Suprapubic skin (tissue), 4 donors: ENCODE measurements at regions not wholly inside any gene's neighbourhood (a gene's known extent, or its start where the extent isn't known, plus 50 kb on each side); places are given as distances from the start of the nearest gene placed in this dataset.

Experiments used
- DNase-seq, 2 donors: peaks; one replicate each; pipeline ENCODE4 v3.0.0-alpha.2; 2019; ENCODE audit warnings: low spot score in 2 of 2
- H3K27ac ChIP-seq: fragments of 200-600 bp; sonication (generic); one replicate; pipeline ENCODE4 v1.5.1; 2019
- H3K27me3 ChIP-seq: fragments of 200-600 bp; sonication (generic); one replicate; pipeline ENCODE4 v1.5.1; 2019
- H3K36me3 ChIP-seq: fragments of 200-600 bp; sonication (generic); one replicate; pipeline ENCODE4 v1.5.1; 2019
- H3K4me1 ChIP-seq: fragments of 200-600 bp; sonication (generic); one replicate; pipeline ENCODE4 v1.5.1; 2019
- H3K4me3 ChIP-seq: fragments of 200-600 bp; sonication (generic); one replicate; pipeline ENCODE4 v1.5.1; 2019; ENCODE audit warnings: mild to moderate bottlenecking
- H3K9me3 ChIP-seq: fragments of 200-600 bp; sonication (generic); one replicate; pipeline ENCODE4 v1.5.1; 2019
- CTCF ChIP-seq, 2 donors: fragments of 200-600 bp in 1 of 2; fragments of 450-650 bp in 1 of 2; sonication (generic) in 1 of 2; IDR thresholded peaks; one replicate each; pipeline ENCODE4 v1.5.1; 2016 to 2019; ENCODE audit warnings: antibody characterized with exemption in 2 of 2, mild to moderate bottlenecking in 1 of 2, moderate library complexity in 1 of 2
- EP300 ChIP-seq: sonication (generic); formaldehyde crosslinking; IDR thresholded peaks from one replicate; pipeline ENCODE4 v1.6.1; 2017; ENCODE audit warnings: antibody characterized with exemption
- POLR2A ChIP-seq, 2 donors: fragments of 450-650 bp; IDR thresholded peaks; one replicate each; pipeline ENCODE4 v1.6.1; 2017; ENCODE audit warnings: antibody characterized with exemption in 2 of 2, mild to moderate bottlenecking in 2 of 2, moderate library complexity in 2 of 2
- POLR2AphosphoS5 ChIP-seq, 3 donors: sonication (generic); formaldehyde crosslinking; IDR thresholded peaks; one replicate each; pipeline ENCODE4 v1.6.1; 2017; ENCODE audit warnings: antibody characterized with exemption in 3 of 3
- WGBS: methylation state at CpG from one replicate; pipeline ENCODE4 v1.1.5; 2018; 5-methylcytosine and 5-hydroxymethylcytosine counted together

- H3K27me3 ChIP-seq = peaks cover 4% of the 10 kb centered on the region
- no peaks in the 10 kb centered on the region for H3K4me1 ChIP-seq
- 77% methylated on average over 5 of the region's 5 CpGs for WGBS
- H3K27ac ChIP-seq = no peak overlapping the region
- H3K36me3 ChIP-seq = no peaks in the 10 kb centered on the region
- H3K9me3 ChIP-seq = no peaks in the 10 kb centered on the region
- no peak for DNase-seq
- no peak overlapping the region for H3K4me3 ChIP-seq
- TF ChIP-seq EP300 = no peak
- TF ChIP-seq CTCF (IDR thresholded peaks at IDR 0.05) = no peak
- no peak for TF ChIP-seq POLR2A (IDR thresholded peaks at IDR 0.05)
- TF ChIP-seq POLR2AphosphoS5 (IDR thresholded peaks at IDR 0.05) = no peak
These were observed 147.1 kb downstream of the WDR11 start for GRCh38 chr10:120998251-120998650.

GRCh38 chr10:120998782-120999285 is 147.7 kb downstream of the WDR11 start:
- no peak for TF ChIP-seq EP300
- TF ChIP-seq POLR2AphosphoS5 (IDR thresholded peaks at IDR 0.05) = no peak
- no peak for TF ChIP-seq CTCF (IDR thresholded peaks at IDR 0.05)
- no peak for TF ChIP-seq POLR2A (IDR thresholded peaks at IDR 0.05)
- no peak overlapping the region for H3K27ac ChIP-seq
- H3K9me3 ChIP-seq = no peaks in the 10 kb centered on the region
- peaks cover 4% of the 10 kb centered on the region for H3K27me3 ChIP-seq
- DNase-seq = no peak
- no peaks in the 10 kb centered on the region for H3K4me1 ChIP-seq
- no peak overlapping the region for H3K4me3 ChIP-seq
- no peaks in the 10 kb centered on the region for H3K36me3 ChIP-seq
- WGBS = 94% methylated on average over 5 of the region's 6 CpGs

GRCh38 chr10:120999868-121000267 is 148.7 kb downstream of the WDR11 start:
- Histone ChIP-seq H3K36me3 (no peaks in the 10 kb centered on the region), H3K4me1 (no peaks in the 10 kb centered on the region), H3K4me3 (no peak overlapping the region), H3K27me3 (peaks cover 4% of the 10 kb centered on the region), H3K27ac (no peak overlapping the region), H3K9me3 (no peaks in the 10 kb centered on the region)
- DNase-seq = no peak
- WGBS = 81% methylated on average over 6 of the region's 6 CpGs
- TF ChIP-seq POLR2AphosphoS5 (IDR thresholded peaks at IDR 0.05) (no peak), CTCF (IDR thresholded peaks at IDR 0.05) (no peak), POLR2A (IDR thresholded peaks at IDR 0.05) (no peak), EP300 (no peak)

- Histone ChIP-seq H3K27me3 (peaks cover 4% of the 10 kb centered on the region), H3K4me3 (no peak overlapping the region), H3K4me1 (no peaks in the 10 kb centered on the region), H3K27ac (no peak overlapping the region), H3K36me3 (no peaks in the 10 kb centered on the region), H3K9me3 (peaks cover 19% of the 10 kb centered on the region)
- TF ChIP-seq EP300 = no peak
- no peak for TF ChIP-seq POLR2AphosphoS5 (IDR thresholded peaks at IDR 0.05)
- no peak for TF ChIP-seq POLR2A (IDR thresholded peaks at IDR 0.05)
- no peak for TF ChIP-seq CTCF (IDR thresholded peaks at IDR 0.05)
- 47% methylated on average over 6 of the region's 6 CpGs for WGBS
- no peak for DNase-seq
These were observed 151.5 kb downstream of the WDR11 start for GRCh38 chr10:121002586-121003205.

GRCh38 chr10:121005948-121006587 is 154.9 kb downstream of the WDR11 start:
- H3K27me3 ChIP-seq = no peaks in the 10 kb centered on the region
- no peak overlapping the region for H3K4me3 ChIP-seq
- H3K9me3 ChIP-seq = peaks cover 20% of the 10 kb centered on the region
- H3K36me3 ChIP-seq = no peaks in the 10 kb centered on the region
- TF ChIP-seq POLR2AphosphoS5 (IDR thresholded peaks at IDR 0.05) = no peak
- TF ChIP-seq EP300 = no peak
- TF ChIP-seq POLR2A (IDR thresholded peaks at IDR 0.05) = no peak
- no peak for TF ChIP-seq CTCF (IDR thresholded peaks at IDR 0.05)
- H3K4me1 ChIP-seq = no peaks in the 10 kb centered on the region
- WGBS = 93% methylated on average over 5 of the region's 5 CpGs
- no peak overlapping the region for H3K27ac ChIP-seq
- no peak for DNase-seq
